GM18508 (cell line): ENCODE measurements at regions not wholly inside any gene's neighbourhood (a gene's known extent, or its start where the extent isn't known, plus 50 kb on each side); places are given as distances from the start of the nearest gene placed in this dataset.
"Not testable (repeated sequence)": the region's sequence is repeated elsewhere in the genome, so short reads cannot be mapped to it uniquely, and the experiment has no call there.

ENCODE experiments used
- ATAC-seq: cut with Tn5 transposase; IDR thresholded peaks from one replicate; pipeline ENCODE4 v1.9.1; 2021; ENCODE audit warnings: moderate number of reproducible peaks; ENCODE audit not compliant: insufficient read depth, unreplicated experiment

DNA sequence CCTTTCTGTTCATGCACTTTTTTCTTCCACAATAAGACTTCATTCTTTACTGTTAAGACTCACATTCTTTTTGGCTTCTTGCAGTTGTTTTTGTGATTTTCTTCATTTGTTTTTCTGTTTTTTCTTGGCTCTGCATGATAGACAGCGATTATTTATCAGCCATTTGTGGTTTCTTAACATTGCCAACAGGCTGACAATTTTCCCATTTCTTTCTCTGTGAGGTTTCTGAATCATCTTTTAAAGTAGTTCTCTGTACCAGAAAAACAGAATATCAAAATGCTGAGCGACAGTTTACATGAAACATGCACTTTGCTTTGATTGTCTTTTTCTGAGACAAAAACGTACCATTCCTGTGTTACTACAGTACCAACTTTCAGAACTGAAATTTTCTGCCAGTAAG lies 334.2 kb upstream of the MAGI2 start:
- no peak for ATAC-seq

DNA sequence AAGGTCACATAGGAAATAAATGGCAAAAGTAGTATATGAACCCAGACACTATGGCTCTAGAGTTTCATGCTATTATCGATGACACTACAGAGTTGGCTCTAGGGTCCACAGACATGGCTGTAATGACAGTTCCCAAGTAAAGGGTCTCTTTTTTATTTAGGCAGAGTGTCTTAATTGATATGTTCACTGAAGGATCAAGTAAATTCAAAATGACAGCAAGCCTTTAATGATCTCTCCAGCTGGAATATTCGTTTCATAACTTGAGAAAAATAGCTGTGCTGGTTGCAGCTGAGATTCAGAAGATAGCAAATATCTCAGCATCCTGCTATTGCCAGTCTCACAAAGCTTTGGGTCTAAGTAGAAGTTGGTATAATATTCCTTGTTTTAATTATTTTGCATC lies 333.6 kb upstream of the MAGI2 start:
- ATAC-seq, result no peak

DNA sequence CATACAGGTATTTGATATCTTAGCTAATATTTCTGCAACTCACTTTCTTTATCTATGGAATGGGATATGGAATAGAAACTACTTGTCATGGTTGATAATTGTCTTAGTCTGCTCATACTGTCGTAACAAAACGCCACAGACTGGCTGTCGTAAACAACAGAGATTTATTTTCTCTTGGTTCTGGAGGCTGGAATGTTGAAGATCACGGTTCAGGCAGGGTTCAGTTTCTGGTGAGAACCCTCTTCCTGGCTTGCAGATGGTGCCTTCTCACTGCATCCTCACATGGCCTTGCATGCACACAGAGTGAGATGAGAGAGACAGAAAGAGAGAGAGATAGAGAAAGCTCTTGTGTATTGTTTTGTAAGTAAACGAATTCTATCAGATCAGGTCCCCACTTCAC lies 332.7 kb upstream of the MAGI2 start:
- no peak for ATAC-seq

DNA sequence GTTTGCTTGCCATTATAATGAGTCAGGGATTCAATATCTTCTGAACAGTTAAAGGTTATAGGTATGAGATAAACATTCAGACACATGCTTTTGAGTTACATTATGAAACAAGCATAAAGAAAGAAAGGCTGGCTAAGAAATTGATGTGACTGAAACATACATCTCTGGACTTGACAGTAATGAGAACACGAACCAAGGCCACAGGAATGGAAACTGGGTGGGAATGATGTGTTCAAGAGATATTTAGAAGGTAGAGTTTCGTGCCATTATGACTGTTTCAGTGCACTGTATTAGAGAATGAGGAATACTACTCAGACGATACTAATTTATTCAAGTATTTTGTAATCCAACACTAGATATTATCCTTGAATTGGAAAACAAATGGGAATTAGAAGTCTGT lies 332.1 kb upstream of the MAGI2 start:
- no peak for ATAC-seq

DNA sequence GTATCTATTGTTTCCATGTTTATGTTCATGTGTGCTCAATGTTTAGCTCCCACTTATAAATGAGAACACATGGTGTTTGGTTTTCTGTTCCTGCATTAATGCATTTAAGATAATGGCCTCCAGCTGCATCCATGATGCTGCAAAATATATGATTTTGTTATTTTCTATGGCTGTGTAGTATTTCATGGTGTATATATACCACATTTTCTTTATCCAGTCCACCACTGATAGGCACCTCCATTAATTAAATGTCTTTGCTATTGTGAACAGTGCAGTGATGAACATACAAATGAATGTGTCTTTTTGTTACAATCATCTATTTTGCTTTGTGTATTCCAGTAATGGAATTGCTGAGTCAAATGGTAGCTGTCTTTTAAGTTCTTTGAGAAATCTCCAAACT lies 329.4 kb upstream of the MAGI2 start:
- ATAC-seq, result no peak

DNA sequence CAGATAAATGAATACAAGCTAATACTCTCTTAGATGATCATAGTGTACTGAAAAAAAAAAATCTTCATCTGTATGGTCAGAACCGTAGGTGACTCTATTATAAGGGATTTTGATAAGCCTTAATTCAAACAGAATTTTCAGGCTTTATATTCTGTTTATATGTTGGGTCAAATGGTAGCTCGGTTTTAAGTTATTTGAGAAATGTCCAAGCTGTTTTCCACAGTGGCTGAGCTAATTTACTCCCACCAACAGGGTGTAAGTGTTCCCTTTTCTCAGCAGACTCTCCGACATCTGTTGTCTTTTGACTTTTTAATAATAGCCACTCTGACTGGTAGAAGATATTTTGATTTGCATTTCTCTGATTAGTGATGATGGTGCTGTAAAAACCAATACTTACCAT lies 328.8 kb upstream of the MAGI2 start:
- no peak for ATAC-seq

DNA sequence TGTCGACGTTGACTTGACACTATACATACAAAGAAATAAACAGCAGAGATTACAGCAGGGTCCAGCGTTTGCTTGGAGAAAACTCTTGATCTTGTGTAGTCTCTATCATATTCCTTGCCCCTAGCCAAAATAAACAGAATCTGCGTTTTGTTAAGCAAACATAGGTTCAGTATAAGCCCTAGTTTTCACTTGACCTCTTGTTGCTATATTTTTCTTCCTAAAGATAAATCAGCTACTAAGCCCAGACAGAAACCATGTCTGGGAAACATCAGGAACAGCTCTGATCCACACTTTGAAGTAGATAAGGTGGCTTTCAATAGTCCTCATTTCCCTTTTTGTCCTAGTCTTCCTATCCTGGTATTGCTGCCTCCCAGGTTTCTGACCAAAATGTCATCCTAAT lies 328.2 kb upstream of the MAGI2 start:
- no peak for ATAC-seq

DNA sequence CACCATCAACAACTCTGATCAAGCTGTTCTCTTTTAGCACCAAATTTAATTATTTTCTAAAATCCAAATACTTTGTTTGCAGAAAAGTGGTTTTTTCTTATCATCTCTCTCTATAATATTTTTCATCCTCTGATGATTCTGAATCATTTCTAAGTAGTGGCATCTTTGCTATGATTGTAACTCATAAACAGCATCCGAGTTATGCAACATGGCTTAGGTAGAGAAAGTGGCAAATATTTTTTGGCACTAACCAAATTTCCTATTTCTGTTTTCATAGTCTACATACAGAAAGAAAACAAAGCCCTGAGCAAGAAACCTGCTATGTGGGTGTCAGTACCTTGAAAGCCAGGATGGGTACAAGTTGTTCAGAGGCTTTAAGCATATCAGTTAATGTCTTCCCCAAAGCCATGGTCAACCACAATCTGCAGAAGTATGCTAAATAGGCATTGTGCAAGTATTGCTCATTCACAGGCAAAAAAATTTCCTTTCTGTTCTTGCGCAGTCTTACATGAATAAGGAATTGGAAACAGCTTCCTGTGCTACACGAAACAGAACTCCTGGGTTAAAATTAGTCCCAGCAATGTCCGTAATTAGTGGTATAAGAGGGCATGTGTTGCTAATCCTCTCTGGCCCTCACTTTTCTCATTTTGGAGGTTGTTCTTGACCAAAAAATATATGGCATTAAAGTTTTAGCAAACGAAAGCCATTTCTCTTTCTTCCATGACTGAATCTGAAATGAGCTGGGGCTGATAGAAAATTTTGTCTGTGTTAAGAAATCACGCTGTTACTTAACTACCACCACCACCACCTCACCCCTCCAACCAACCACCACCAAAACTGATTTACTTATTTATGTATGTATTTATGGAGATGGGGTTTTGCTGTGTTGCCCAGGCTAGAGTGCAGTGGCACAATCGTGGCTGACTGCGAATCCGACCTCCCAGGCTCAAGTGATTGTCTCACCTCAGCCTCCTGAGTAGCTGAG lies 325.6 kb upstream of the MAGI2 start:
- ATAC-seq, result no peak

DNA sequence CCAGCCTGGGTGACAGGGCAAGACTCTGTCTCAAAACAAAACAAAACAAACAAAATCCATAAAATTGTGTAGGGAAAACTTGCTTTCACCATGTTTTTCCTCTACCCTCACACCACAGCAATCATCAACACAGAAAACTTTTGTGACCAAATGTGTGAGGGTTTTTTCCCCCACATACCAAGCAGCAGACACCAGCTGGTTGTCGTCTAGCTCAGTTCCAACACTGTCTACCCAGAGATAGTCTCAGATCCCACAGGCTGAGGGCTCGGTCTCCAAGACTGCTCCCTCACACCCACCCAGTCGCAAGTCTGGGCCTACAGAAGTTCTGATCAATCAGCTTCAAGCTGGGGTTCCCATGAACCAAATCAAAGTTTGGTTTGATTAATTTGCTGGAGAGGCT lies 322.4 kb upstream of the MAGI2 start:
- no peak for ATAC-seq

DNA sequence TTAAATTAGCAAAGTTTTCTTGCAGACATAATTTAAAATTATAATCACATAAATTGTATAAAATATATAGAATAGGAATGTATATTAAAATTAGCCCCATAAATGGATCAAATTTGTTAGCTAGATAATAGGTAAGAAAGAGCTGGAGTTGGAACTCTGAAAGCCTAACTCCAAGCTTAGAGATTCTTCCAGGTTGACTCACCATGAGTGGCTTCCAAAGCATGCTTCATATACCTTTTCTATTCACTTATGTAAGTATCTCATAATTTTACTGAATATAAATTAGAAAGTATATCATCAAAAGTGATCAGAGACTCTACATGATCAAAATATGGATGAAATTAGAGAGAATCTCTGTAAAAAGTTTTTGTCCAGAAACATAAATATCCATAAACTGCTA lies 320.7 kb upstream of the MAGI2 start:
- ATAC-seq, result no peak

DNA sequence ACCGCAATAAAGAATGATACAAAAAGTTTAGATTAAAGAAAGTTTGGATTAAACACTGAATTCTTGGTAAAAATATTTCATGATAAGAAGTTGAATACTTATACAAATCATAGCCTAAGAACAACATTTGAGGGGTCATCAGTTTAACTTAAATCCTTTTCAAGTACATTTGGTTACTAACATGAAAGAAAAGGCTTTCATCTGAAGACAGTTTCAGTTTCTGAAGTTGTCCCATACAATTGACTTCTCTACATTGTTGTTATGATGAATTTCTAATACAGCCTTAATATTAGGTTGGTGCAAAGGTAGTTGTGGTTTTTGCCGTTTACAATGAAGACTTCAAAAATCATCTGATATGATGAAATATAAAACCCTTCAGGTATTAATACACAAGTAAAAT lies 317.5 kb upstream of the MAGI2 start:
- no peak for ATAC-seq

DNA sequence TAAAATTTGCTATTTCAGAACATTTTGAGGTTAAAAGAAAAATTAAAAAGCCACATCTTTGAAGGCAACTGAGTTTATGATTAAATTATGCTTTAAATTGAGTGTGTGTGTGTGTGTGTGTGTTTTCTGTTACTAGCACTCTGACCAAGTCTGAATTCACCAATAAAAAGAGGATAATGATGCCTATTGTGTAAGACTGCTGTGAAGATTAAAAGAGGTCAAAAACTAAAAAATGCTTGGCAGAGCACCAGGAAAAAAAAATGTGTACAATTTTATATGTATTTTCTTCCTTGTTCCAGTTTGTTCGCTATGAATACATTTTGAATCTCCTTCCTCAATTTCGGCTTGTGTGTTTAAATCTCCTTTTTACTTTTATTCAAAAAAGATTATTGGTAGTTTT lies 316.6 kb upstream of the MAGI2 start:
- ATAC-seq, result no peak

DNA sequence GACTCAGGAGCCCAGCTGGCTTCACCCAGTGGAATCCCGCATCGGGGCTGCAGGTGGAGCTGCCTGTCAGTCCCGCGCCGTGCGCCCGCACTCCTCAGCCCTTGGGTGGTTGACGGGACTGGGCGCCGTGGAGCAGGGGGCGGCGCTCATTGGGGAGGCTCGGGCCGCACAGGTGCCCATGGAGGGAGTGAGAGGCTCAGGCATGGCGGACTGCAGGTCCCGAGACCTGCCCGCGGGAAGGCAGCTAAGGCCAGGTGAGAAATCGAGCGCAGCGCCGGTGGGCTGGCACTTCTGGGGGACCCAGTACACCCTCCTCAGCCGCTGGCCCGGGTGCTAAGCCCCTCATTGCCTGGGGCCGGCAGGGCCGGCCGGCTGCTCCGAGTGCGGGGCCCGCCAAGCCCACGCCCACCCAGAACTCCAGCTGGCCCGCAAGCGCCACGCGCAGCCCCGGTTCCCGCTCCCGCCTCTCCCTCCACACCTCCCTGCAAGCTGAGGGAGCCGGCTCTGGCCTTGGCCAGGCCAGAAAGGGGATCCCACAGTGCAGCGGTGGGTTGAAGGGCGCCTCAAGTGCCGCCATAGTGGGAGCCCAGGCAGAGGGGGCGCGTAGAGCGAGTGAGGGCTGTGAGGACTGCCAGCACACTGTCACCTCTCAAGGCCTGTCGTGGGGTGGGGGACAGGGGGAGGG lies 314.6 kb upstream of the MAGI2 start:
- not testable (repeated sequence) for ATAC-seq

DNA sequence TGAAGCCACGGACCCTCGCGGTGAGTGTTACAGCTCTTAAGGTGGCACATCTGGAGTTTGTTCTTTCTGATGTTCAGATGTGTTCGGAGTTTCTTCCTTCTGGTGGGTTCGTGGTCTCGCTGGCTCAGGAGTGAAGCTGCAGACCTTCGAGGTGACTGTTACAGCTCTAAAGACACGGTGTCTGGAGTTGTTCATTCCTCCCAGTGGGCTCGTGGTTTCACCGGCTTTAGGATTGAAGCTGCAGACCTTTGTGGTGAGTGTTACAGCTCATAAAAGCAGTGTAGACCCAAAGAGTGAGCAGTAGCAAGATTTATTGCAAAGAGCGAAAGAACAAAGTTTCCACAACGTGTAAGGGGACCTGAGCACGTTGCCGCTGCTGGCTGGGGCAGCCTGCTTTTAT lies 313.7 kb upstream of the MAGI2 start:
- ATAC-seq, result not testable (repeated sequence)

DNA sequence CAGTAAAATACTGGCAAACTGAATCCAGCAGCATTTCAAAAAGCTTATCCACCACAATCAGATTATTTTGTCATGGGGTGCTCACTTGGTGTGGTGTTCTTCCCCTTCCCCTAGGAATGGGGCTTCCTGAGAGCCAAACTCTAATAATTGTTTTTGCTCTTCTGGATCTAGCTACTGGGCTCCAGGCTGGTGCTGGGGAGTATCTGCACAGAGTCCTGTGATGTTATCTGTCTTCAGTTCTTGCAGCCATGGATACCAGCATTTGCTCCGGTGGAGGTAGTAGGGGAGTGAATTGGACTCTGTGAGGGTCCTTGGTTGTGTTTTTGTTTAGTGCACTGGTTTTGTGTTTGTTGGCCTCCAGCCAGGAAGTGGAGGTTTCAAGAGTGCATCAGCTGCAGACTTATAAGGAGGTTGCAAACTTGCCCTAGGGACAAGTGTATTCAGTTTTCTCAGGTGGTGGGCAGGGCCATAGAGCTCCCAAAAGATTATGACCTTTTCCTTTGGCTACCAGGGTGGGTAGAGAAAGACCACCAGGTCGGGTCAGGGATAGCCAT lies 308.5 kb upstream of the MAGI2 start:
- no peak for ATAC-seq

DNA sequence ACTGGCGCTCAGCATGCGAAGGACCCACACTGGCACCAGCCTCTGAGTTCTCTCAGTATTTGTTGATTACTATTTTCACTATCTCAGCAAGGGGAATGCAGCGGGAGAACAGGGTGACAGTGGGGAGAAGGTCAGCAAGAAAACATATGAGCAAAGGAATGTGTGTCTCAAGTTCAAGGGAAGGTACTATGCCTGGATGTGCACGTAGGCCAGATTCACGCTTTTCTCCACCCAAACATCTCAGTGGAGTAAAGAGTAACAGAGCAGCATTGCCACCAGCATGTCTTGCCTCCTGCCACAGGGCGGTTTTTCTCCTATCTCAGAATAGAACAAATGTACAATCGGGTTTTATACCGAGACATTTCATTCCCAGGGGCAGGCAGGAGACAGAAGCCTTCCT lies 297.5 kb upstream of the MAGI2 start:
- not testable (repeated sequence) for ATAC-seq

DNA sequence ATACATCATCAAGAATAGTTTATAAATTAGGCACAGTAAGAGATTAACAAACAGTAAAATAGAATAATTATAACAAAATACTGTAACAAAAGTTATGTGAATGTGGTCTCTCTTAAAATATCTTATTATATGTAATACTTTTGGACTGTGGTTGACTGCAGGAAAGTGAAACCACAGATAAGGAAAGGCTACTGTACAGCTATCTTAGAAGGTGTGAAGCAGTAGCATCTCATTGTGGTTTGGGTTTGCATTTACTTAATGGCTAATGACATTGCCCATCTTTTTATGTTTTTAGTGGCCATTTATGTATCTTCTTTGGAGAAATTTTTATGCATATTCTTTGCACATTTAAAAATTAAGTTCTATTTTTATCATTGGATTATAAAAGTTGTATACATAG lies 296.4 kb upstream of the MAGI2 start:
- no peak for ATAC-seq

DNA sequence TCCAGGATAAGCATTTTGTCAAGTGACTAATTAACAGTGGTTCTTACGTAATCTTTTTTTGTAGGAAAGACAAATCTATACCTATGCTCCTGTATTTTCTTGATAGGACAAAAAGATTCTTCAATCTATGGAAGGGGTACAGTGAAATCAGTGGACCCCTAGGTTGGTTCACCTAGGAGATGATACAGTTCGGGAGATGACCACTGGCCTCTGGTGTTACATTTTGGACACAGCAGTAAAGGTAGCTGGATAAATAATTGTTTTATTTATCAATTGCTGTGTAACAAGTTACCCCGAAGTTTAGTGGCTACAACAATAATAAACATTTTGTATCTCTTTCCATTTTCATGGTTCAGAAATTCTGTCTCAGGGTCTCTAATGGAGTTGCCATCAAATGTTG lies 288.2 kb upstream of the MAGI2 start:
- no peak for ATAC-seq

DNA sequence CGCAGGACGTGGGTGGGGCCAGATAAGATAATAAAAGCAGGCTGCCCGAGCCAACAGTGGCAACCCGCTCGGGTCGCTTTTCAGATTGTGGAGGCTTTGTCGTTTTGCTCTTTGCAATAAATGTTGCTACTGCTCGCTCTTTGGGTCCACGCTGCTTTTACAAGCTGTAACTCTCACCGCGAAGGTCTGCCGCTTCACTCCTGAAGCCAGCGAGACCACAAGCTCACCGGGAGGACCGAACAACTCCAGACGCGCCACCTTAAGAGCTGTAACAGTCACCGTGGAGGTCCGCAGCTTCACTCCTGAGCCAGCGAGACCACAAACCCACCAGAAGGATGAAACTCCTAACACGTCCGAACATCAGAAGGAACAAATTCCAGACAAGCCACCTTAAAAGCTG lies 286.6 kb upstream of the MAGI2 start:
- no peak for ATAC-seq

DNA sequence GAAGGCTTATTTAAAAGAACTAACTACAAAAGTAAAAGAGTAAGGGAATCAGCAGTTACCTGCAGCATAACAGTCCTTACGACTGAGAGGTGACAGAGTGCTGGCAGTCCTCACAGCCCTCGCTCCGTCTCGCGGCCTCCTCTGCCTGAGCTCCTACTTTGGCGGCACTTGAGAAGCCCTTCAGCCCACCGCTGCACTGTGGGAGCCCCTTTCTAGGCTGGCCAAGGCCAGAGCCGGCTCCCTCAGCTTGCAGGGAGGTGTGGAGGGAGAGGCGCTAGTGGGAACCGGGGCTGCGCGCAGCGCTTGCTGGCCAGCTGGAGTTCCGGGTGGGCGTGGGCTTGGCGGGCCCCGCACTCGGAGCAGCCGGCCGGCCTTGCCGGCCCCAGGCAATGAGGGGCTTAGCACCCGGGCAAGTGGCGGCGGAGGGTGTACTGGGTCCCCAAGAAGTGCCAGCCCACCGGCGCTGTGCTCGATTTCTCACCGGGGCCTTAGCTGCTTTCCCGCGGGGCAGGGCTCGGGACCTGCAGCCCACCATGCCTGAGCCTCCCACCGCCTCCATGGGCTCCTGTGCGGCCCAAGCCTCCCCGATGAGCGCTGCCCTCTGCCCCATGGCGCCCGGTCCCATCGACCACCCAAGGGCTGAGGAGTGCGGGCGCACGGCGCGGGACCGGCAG lies 285.7 kb upstream of the MAGI2 start:
- not testable (repeated sequence) for ATAC-seq

DNA sequence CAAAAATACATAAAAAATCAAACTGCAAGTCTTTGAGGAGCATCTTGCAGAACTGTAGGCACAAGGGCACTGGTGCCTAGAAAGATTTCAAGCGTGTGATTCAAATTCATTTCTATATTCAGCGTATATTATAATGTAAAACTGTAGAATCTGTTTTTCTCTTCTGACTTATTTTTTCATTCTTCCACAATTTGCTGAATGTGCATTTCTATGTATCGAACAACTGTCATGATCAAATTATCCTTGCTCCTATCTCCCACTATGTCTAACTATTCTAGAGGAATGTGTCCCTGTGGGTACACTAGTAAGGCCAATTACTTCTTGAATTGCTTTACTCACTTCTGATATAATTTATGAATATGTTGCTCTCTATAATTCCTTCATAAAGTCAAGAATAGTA lies 283.0 kb upstream of the MAGI2 start:
- ATAC-seq, result no peak
